DMS153 treated with DMSO at 0.1 percent for 48 hours (cell line): ENCODE measurements at regions not wholly inside any gene's neighbourhood (a gene's known extent, or its start where the extent isn't known, plus 50 kb on each side); places are given as distances from the start of the nearest gene placed in this dataset.
"Not testable (repeated sequence)": the region's sequence is repeated elsewhere in the genome, so short reads cannot be mapped to it uniquely, and the experiment has no call there.

ENCODE experiments used
- DNase-seq: peaks from one replicate; lab custom pipeline; 2025; ENCODE audit not compliant: unreplicated experiment; lab: John Stamatoyannopoulos, UW

DNA sequence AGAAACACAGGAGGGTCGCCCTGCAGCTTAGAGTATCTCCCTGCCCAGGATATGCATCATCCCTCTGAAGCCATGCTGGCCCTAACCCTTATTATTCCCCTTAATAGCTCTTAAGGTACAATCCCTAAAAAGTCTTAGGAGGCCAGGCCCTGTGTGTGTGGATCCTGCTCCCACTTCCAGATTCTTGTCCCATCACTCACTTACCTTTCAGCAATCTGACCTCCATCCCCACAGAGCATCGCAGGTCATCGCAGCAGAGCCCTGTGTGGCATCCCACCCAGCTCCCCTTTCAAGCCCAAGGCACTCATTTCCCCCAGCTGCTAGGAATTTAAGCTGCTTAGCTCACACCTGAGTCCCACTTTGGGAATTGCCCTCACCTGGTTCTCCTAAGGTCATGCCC lies 223.8 kb upstream of the SMLR1 start:
- no peak for DNase-seq

DNA sequence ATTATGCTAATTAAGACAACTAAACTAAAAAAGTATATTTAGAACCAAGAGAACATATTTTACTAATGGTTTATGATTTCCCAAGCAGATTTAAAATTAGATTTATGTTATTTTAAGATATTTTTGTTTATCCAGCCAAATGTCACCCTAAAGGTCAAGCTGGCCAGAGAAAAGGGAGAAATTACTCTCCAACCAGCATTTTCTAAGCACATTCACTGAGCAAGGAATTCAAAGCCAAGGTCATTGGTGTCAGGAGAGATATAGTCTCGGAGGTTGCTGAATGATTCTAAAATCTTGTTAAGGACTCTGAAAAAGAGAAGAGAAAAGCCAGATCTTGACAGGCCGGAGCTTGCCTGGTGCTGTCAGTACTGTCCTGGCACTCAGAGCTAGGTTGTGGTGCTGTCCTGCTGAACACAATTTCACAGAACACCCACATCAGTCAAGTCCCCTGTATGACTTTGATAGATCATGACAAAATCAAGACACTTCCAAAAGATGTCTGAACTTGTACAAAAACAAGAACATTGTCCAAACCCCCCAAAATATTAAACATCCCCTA lies 222.3 kb upstream of the SMLR1 start:
- DNase-seq, result no peak

DNA sequence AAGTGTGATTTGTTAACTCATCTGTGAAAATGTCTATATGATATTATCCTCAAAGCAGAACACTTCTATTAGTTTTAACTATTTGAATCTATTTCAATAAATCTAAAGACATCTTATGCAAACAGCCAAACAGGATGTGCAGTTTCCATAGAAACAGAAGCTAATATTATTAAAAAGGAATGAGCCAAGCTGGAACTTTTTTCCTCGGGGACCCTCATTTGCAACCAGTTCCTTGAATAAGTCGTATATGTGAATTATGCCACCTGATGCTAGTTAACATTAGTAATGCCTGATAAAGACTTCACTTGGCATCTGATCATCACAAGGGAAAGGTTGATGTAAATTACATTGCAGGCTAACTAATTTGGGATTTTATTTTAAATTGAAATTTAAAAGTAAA lies 216.9 kb upstream of the SMLR1 start:
- DNase-seq, result no peak

DNA sequence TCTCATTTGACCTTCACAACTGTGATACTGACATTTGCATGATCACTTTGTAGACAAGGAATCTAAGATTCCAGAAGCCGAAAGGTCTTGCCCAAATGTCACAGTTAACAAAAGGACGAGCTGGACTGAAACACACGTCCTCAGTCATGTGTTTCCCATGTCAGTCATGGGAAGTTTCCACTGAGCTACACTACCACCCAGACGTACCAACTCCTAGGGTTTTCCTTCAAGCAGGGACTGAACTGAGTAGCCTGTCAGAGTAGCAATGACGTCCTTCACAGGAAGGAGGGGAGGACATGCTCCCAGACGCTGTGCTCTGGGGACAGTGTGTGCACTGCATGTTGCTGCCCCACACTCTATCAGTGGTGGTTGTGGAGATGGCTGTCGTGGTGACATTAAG lies 215.8 kb upstream of the SMLR1 start:
- DNase-seq, result no peak

DNA sequence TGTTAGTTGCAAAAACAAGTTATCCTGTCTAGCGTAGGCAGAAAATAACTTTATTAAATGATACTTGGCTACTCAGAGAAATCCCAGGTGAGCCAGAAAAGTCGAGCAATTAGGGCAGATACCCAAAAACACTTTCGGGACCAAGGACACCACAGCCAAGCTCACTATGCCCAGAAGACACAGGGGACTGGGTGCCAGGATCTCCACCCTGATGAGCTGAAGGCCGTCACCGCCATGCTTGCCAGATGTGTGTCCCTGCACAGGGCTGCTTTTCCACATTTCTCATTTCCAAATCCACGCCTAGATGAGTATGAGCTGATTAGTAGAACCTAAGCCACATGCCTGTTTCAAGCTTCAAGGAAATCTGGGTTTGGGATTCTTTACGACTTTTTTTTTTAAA lies 214.0 kb upstream of the SMLR1 start:
- DNase-seq, result no peak

DNA sequence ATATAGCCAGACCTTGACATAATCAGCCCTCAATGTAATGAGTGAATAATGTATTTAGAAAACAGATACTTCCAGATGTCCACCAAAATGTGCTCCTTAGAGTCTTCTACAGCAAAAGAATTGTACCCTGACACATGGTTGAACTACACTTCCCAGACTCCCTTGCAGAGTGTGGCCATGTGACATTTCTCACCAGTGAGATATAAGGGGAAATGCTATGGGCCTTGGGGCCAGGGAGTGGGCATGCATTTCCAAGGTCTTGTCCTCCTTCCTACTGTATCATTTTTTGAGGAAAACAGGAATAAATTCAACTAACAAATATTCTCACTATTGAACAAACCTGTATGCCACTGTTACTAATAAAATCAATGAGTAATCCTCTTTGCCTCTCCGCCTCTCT lies 211.4 kb upstream of the SMLR1 start:
- no peak for DNase-seq

DNA sequence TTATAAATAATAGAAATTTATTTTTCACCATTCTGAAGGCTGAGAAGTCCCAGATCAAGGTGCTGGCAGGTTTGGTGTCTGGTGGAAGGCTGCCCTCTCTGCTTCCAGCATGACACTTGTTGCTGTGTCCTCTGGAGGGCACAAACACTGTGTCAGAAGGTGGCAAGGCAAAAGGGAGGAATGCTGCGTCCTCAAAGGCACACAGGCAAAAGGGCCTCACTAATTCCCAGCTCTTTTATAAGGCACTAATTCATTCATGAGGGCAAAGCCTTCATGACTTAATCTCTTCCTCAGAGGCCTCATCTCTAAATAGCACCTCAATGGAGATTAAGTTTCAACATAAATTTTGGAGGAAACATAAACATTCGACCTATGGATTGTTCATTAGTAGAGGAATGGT lies 209.5 kb upstream of the SMLR1 start:
- DNase-seq, result no peak

DNA sequence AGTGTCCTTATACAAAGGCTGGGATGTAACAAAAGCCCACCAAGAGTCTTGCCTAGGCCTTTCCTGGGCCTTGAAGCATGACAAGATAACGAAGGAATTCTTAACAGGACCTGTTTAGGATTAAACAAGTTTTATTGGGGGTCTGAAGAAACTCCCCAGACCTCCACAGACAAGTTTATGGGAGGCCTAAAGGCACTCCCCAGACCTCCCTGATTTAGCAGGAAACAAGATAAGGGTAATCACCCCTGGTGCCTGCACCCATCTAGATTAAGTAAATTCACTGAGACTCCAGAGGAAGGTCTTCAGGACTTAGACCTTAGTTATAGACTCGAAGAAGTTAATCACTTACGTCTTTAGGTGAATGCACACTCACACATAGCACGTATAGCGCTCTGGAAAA lies 208.4 kb upstream of the SMLR1 start:
- not testable (repeated sequence) for DNase-seq

DNA sequence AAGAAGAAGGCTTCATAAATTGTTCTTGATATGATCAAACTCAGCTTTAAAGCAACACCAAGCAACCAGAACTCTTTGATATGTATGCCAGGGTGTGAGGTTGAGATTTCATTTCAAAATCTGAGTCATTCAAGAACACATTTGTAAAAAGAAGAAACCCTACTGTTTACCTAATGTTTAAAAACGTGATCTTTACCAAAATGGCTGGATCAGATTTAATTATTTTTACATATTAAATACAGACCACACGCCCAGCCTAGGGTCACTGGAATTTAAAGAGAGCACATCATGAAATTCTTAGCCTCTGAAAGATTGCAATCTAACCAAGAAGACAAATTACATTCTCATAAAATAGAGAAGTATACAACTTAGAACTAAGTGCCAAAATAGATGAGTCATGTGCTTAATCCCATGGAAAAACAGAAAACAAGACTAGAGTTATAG lies 206.8 kb upstream of the SMLR1 start:
- no peak for DNase-seq

DNA sequence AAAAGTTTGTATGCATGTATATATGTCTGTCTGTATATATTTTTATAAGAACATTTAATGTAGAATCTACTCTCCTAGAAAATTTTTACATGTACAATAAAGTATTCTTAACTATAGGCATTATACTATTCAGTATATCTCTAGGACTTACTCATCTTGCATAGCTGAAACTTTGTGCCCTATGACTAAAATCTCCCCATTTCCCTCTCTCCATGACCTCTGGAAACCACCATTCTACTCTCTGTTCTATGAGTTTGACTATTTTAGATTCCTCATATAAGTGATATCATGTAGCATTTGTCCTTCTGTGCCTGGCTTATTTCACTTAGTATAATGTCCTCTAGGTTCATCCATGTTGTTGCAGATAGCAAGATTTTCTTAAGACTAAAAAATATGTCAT lies 205.1 kb upstream of the SMLR1 start:
- DNase-seq, result no peak

DNA sequence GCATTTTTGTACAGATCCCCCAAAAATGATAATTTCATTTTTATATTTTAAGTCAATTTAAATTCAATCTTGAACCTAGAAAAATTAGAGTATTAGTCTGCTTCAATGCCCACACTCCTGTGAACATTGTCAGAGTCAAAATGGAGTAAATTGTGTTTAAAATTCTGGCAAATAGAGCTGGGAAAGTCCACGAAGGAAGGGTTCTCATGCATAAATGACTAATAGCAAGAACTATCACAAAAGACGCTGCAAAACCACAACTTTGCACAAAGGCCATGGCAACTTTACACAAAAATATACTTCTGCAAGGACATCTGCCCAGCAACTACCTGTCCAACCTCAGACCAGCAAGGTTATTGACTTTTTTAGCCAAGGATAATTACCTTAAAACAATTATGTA lies 203.2 kb upstream of the SMLR1 start:
- no peak for DNase-seq

DNA sequence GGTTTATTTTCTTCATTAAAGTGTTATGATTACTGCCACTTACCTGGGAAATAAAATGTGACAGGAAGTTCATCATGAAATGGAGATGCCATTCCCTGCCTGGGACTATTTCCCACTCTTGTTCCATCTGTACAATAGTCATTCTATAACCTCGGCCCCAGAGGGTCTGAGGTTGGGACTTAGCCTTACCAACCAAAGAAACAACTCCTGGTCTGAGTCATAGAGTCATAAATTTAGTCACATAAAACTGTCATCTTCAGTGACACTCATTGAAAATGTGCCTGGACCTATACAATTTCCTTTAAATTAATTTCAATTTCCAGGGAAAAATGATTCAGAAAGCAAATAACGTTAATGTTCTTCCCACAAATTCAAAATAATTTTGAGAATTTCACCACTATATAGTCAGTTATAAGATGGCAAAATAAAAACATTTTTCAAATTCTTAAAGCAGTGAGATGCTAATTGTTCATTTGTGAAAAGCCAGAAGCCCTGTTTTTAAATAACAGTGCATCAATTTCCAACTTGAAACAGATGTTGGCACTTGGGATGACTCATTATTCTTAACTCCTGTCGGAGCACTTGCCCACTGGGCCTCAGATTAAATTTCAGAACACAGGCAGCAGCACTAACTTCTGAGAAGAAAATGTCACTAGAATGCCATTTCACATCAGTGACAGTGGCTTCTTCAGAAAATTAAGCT lies 201.2 kb upstream of the SMLR1 start:
- no peak for DNase-seq

DNA sequence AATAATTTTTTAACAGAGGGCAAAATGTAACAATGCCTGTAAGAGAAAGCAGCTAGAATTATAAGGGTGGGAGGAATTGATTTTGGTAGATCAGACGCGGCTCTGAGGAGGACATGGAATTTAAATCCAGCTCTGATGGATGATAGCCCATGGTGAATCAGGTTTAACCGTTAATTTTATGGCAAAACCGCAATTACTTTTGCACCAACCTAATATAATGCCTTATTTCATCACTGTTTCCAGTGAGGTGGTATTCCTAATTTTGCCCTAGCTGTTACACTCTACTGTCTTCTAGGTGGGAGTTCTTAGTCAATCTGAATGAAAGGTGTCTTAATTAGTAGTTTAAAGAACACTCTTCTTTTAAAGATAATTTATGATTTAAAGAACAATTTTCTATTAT lies 198.3 kb upstream of the SMLR1 start:
- no peak for DNase-seq

DNA sequence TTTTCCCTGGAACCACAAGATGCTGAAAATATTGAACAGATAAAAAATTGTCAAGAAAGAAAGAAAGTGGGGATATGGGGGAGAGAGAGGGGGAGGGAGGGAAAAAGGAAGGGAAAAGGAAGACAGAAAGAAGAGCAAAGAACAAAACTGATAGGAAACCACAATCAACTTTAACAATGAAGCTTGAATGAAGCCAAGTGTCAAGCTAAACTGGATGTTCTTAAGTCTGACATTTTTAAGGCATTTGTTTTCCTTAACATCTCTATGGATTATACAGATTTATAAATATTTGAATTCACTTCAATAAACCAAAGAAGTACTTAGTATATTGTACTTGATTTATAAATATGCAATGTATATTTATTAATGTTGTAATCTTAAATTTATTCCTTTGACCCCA lies 197.6 kb upstream of the SMLR1 start:
- no peak for DNase-seq

DNA sequence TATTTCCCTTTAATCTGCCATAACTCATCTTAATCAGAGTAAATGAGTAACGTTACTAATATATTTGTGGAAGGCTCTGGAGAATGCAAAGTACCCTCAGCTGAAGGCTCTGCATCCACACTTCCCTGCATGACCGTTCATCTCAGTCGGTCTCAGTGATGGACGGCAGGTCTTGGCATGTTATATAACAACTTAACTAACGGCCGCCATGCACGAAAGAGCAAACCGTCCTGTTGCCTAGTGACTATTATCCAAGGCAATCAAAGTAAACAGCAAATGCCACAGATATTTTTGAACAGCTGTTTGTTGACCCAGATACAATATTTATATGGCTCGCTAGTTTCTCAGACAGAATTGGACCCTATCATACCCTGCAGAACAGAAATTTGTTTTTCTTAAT lies 194.9 kb upstream of the SMLR1 start:
- peak; percentile 24 for DNase-seq

DNA sequence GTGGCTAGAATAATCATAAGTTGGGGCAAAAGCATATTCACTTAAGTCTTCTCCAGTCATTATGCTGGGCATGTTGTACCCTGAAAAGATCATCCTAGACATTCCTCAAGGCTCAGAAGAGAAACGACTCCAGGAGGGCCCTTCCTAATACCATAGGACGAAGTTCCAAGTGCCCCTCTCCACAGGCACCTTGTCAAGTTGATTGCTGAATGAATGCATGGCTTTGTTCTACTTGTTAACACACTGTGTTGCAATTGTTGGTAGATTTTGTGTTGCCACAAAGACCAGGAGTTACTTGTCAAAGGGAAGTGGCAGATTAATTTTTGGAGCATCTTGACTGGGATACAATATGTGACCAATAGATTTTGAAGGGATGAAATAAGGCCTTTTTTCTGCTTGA lies 194.3 kb upstream of the SMLR1 start:
- no peak for DNase-seq

DNA sequence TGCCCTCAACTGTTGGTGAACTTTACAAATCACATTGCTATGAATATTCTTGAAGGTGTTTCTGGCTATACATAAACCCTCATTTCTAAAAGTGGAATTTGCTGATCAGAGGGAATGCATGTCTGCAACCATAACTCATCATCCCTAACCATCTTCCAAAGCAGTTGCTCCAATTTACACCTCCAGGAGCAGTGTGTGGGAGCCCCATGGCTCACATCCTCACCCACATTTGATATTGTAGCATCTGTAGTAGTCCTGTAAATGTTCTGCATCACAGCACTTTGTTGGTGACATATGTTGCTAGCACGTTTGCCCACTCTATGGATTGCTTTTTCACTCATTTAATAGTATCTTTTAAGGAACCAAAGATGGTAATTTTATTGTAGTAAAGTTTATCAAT lies 183.8 kb upstream of the SMLR1 start:
- no peak for DNase-seq

DNA sequence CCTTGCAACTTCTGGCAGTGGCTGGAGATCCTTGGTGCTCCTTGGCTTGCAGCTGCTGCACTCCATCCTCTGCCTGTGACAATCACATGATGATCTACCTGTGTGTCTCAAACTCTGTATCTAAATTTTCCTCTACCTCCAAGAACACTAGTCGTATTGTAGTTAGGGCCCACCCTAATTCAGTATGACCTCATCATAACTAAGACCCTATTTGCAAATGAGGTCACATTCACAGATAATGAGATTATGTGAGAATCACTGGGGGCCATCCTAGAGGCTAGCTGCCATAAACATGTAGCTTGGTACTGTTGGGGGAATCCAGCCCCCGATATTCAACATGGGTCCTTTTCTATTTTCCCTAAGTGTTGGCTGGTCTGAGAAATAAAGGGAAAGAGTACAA lies 183.0 kb upstream of the SMLR1 start:
- no peak for DNase-seq

DNA sequence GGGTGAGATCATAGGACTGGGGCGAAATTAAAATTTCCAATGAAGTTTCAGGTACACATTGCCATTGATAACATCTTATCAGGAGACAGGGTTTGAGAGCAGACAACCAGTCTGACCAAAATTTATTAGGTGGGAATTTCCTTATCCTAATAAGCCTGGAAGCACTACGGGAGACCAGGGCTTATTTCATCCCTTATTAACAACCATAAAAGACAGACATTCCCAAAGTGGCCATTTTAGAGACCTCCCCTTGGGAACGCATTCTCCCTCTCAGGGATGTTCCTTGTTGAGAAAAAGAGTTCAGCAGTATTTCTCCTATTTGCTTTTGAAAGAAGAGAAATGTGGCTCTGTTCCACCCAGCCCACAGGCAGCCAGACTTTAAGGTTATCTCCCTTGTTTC lies 182.4 kb upstream of the SMLR1 start:
- DNase-seq, result not testable (repeated sequence)

DNA sequence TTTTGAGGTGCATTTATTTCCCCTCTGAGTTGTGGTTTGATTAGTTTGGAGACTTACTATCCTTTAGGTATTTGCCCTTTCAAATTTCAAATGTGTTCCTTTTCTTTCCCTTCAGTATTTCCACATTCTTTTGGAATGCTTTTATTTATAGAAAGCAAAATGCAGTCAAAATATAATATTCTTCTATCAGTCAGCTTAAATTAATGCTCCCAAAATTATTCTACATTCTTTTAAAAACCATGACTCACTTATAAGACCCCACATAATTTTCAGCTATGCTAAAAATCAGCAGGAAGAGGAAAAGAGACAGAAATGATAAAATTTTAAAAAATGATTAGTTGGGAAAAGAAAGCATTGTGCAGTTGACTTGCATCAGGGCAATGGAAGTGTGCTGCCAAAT lies 180.0 kb upstream of the SMLR1 start:
- no peak for DNase-seq

DNA sequence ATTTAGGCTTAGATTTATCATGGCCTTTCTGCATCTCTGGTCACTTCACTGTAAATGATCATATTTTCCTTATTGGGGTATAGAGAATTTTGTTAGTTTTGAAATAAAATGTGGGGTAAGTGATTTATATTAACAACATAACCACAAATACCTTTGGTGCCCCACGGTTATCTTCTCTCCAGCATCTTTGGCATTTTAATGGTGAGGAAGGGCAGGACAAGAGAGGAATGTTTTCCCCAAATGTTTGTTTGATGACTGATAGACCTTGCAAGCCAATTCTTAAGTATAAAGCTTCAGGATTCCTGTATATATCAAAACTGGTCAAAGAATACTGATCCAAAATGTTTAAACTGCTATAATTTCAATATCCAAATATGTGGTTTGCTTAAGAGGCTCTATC lies 171.6 kb upstream of the SMLR1 start:
- DNase-seq, result no peak

DNA sequence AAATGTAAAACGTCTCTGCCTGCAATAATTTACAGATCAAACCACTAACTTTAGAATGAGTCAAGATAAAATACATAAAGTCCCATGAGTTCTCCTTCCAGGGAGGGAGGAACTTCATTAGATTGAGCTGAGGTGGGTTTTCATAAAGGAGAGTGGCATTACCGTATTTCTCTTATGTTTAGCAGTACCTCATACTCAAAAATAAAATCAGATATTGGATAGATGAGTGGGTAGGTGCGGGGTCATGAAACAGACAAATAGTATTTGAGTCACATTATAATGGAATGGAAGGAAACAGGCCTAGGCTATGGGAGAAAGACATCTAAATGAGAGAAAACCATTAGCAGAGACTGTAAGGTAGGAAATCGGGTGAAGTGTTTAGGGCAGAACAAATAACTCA lies 166.1 kb upstream of the SMLR1 start:
- no peak for DNase-seq

DNA sequence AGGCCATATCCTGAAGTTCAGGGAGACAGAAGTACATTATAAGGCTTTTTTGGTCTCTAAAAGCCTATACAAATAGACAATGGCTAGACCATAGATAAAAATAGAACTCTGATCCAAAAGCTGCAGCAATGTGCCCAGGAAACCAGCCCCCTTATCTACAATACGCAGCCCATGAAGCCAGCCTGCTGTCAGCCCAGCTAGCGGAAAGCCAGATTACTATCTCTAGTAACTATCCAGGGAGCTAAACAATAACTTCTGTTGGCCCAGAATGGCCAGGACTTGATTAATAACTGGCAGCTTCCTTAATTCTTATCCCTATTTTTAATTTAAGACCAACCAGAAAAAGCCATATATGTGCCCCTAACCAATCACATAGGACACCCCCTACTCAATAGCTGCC lies 160.4 kb upstream of the SMLR1 start:
- no peak for DNase-seq
